Breast epithelium (tissue), 3 donors: ENCODE measurements at regions not wholly inside any gene's neighbourhood (a gene's known extent, or its start where the extent isn't known, plus 50 kb on each side); places are given as distances from the start of the nearest gene placed in this dataset.

ENCODE experiments used
- CTCF ChIP-seq, 3 donors: fragments of 450-650 bp; IDR thresholded peaks; one replicate each; pipeline ENCODE4 v1.5.1; 2016 to 2017; ENCODE audit warnings: antibody characterized with exemption in 3 of 3, mild to moderate bottlenecking in 3 of 3, moderate library complexity in 3 of 3
- POLR2A ChIP-seq: fragments of 450-650 bp; IDR thresholded peaks from one replicate; pipeline ENCODE4 v1.6.1; 2016; ENCODE audit warnings: antibody characterized with exemption, mild to moderate bottlenecking, moderate library complexity
- POLR2AphosphoS5 ChIP-seq, 3 donors: sonication (generic); formaldehyde crosslinking; IDR thresholded peaks; one replicate each; pipeline ENCODE4 v1.6.1; 2017; ENCODE audit warnings: antibody characterized with exemption in 3 of 3

- TF ChIP-seq POLR2A (no peak), CTCF (IDR thresholded peaks at IDR 0.05) (no peak), POLR2AphosphoS5 (IDR thresholded peaks at IDR 0.05) (no peak)
These were observed 1090.0 kb downstream of the OTOL1 start for GRCh38 chr3:162586591-162586990.
